H1 (cell line): ENCODE measurements at regions not wholly inside any gene's neighbourhood (a gene's known extent, or its start where the extent isn't known, plus 50 kb on each side); places are given as distances from the start of the nearest gene placed in this dataset.

Source experiments
- BCL11A ChIP-seq, 2 experiments: IDR thresholded peaks; one replicate each; pipeline ENCODE4 v1.6.1; 2011; ENCODE audit warnings: low read depth in 2 of 2, low read length in 2 of 2, mild to moderate bottlenecking in 2 of 2
- BRCA1 ChIP-seq: IDR thresholded peaks from 2 replicates; pipeline ENCODE4 v1.6.1; 2012; ENCODE audit warnings: low read depth, low read length, improper control_type of control experiment
- GTF2F1 ChIP-seq: IDR thresholded peaks from 2 replicates; pipeline ENCODE4 v1.6.1; 2012; ENCODE audit warnings: low read depth, low read length, improper control_type of control experiment, borderline replicate concordance
- HDAC2 ChIP-seq, 2 experiments: fragments of 300-600 bp in 1 of 2; sonication (generic) in 1 of 2; IDR thresholded peaks; 2 replicates each; pipeline ENCODE4 v1.6.1; 2011 to 2012; ENCODE audit warnings: low read depth in 2 of 2, low read length in 2 of 2, mild to moderate bottlenecking in 2 of 2, moderate library complexity in 2 of 2, borderline replicate concordance in 1 of 2, inconsistent platforms in 1 of 2
- POLR2A ChIP-seq, 2 experiments: IDR thresholded peaks; 1 replicate in 1 of 2; 2 replicates in 1 of 2; pipeline ENCODE4 v1.6.1; 2011; ENCODE audit warnings: low read depth in 2 of 2, low read length in 2 of 2, mild to moderate bottlenecking in 2 of 2; ENCODE audit errors: control extremely low read depth in 1 of 2
- POLR2AphosphoS5 ChIP-seq: IDR thresholded peaks from 2 replicates; pipeline ENCODE4 v1.6.1; 2011; ENCODE audit warnings: low read depth, low read length
- SIN3A ChIP-seq, 2 experiments: IDR thresholded peaks in 1 of 2; conservative IDR thresholded peaks in 1 of 2; 2 replicates each; pipeline ENCODE4 v1.6.1; 2011 to 2012; ENCODE audit warnings: low read length in 2 of 2, improper control_type of control experiment in 1 of 2, low read depth in 1 of 2, mild to moderate bottlenecking in 1 of 2
- SIX5 ChIP-seq: IDR thresholded peaks from 2 replicates; pipeline ENCODE4 v1.6.1; 2011; ENCODE audit warnings: mild to moderate bottlenecking, low read depth, low read length
- TAF1 ChIP-seq: IDR thresholded peaks from 2 replicates; pipeline ENCODE4 v1.6.1; 2011; ENCODE audit warnings: mild to moderate bottlenecking, low read depth, low read length
- TAF7 ChIP-seq: optimal IDR thresholded peaks from 2 replicates; pipeline ENCODE3; 2011; ENCODE audit warnings: low read depth, mild to moderate bottlenecking, inconsistent platforms, low read length, moderate library complexity, borderline replicate concordance
- TEAD4 ChIP-seq: IDR thresholded peaks from 2 replicates; pipeline ENCODE4 v1.6.1; 2012; ENCODE audit warnings: low read depth, low read length, inconsistent platforms, mixed read lengths
- TF ChIP-seq, protein P1 (sequence below), 3 experiments: IDR thresholded peaks; 1 replicate in 2 of 3; 2 replicates in 1 of 3; pipeline versions ENCODE4 v1.5.1 to v1.6.1; 2011; ENCODE audit warnings: low read length in 3 of 3, mild to moderate bottlenecking in 3 of 3, inconsistent platforms in 2 of 3, low read depth in 1 of 3, moderate library complexity in 1 of 3; ENCODE audit not compliant: insufficient read depth in 1 of 3; ENCODE audit errors: control extremely low read depth in 1 of 3
- TF ChIP-seq, protein P2 (sequence below): IDR thresholded peaks from 2 replicates; pipeline ENCODE4 v1.6.1; 2011; ENCODE audit warnings: low read length, improper control_type of control experiment
- TF ChIP-seq, protein P3 (sequence below): IDR thresholded peaks from 2 replicates; pipeline ENCODE4 v1.6.1; 2012; ENCODE audit warnings: inconsistent platforms

DNA sequence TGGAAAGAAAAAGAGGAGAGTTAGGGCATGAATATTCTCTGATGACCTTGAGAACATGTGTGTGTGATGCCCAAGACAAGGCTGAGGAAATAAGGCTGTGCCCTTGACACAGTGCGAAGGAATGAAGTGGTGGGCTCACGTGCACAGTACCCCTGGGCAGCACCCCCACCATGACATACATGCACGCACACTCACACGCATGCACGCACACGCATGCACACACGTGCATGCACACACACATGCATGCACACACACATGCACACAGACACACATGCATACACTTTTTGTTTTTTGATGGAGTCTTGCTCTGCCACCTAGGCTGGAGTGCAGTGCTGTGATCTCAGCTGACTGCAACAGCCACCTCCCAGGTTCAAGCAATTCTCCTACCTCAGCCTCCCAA is 118.1 kb downstream of the GATA3 start:
- TF ChIP-seq, protein P1, sequence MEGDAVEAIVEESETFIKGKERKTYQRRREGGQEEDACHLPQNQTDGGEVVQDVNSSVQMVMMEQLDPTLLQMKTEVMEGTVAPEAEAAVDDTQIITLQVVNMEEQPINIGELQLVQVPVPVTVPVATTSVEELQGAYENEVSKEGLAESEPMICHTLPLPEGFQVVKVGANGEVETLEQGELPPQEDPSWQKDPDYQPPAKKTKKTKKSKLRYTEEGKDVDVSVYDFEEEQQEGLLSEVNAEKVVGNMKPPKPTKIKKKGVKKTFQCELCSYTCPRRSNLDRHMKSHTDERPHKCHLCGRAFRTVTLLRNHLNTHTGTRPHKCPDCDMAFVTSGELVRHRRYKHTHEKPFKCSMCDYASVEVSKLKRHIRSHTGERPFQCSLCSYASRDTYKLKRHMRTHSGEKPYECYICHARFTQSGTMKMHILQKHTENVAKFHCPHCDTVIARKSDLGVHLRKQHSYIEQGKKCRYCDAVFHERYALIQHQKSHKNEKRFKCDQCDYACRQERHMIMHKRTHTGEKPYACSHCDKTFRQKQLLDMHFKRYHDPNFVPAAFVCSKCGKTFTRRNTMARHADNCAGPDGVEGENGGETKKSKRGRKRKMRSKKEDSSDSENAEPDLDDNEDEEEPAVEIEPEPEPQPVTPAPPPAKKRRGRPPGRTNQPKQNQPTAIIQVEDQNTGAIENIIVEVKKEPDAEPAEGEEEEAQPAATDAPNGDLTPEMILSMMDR (IDR thresholded peaks at IDR 0.05; ENCODE audit: control extremely low read depth in 1 of 3, insufficient read depth in 1 of 3, low read depth in 1 of 3, low read length in 3 of 3) = no peak
- TF ChIP-seq TAF7 = no peak
- TF ChIP-seq TAF1 = no peak
- TF ChIP-seq SIN3A (conservative IDR thresholded peaks at IDR 0.05 in 1 of 2, IDR thresholded peaks at IDR 0.05 in 1 of 2; ENCODE audit: low read depth in 1 of 2, low read length in 2 of 2) = no peak
- TF ChIP-seq POLR2AphosphoS5 = no peak
- TF ChIP-seq, protein P2, sequence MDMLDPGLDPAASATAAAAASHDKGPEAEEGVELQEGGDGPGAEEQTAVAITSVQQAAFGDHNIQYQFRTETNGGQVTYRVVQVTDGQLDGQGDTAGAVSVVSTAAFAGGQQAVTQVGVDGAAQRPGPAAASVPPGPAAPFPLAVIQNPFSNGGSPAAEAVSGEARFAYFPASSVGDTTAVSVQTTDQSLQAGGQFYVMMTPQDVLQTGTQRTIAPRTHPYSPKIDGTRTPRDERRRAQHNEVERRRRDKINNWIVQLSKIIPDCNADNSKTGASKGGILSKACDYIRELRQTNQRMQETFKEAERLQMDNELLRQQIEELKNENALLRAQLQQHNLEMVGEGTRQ = no peak
- no peak for TF ChIP-seq BCL11A (IDR thresholded peaks at IDR 0.05; ENCODE audit: low read depth in 2 of 2, low read length in 2 of 2)
- no peak for TF ChIP-seq BRCA1
- TF ChIP-seq, protein P3, sequence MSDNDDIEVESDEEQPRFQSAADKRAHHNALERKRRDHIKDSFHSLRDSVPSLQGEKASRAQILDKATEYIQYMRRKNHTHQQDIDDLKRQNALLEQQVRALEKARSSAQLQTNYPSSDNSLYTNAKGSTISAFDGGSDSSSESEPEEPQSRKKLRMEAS = no peak
- TF ChIP-seq HDAC2 (IDR thresholded peaks at IDR 0.05; ENCODE audit: borderline replicate concordance in 1 of 2, low read depth in 2 of 2, low read length in 2 of 2) = no peak
- TF ChIP-seq POLR2A (IDR thresholded peaks at IDR 0.05; ENCODE audit: control extremely low read depth in 1 of 2, low read depth in 2 of 2, low read length in 2 of 2) = no peak
- no peak for TF ChIP-seq TEAD4
- TF ChIP-seq SIX5 = no peak
- no peak for TF ChIP-seq GTF2F1
